HepG2 (cell line): ENCODE measurements at regions not wholly inside any gene's neighbourhood (a gene's known extent, or its start where the extent isn't known, plus 50 kb on each side); places are given as distances from the start of the nearest gene placed in this dataset.
A peak's percentile ranks its signal among the peaks of the same experiment; 100 is the strongest.
"Not testable (repeated sequence)": the region's sequence is repeated elsewhere in the genome, so short reads cannot be mapped to it uniquely, and the experiment has no call there.

Source experiments
- ATAC-seq: fragments of 200-7000 bp; cut with Tn5 transposase; 3 replicates; pipeline ENCODE4 v1.9.1; 2020; ENCODE audit warnings: mild to moderate bottlenecking, moderate library complexity
- BruUV-seq: library from RNA; stranded (reverse); fragments of 400-500 nt; replicated peaks from 2 replicates; lab custom pipeline; 2021; lab: Mats Ljungman, UMichigan
- CTCF ChIA-PET: fragments of 300-600 bp; formaldehyde crosslinking; extraction: SDS; loops from one replicate; lab custom pipeline; 2021; ENCODE audit warnings: low total read pairs, inconsistent platforms, low intra/inter-chr PET ratio; lab: Yijun Ruan, JAX
- POLR2A ChIA-PET: fragments of 350-600 bp; sonication (Branson Sonifier 250); formaldehyde crosslinking; loops from one replicate; lab custom pipeline; 2020; ENCODE audit warnings: antibody characterized with exemption, inconsistent platforms; lab: Yijun Ruan, JAX
- DNase-seq: peaks from one replicate; pipeline ENCODE4 v3.0.0-alpha.2; 2015; ENCODE audit warnings: low spot score
- FAIRE-seq: peaks from 3 replicates; lab custom pipeline; 2011; peaks lifted over from hg19 to GRCh38; lab: Jason Lieb, UNC
- H2AFZ ChIP-seq: one replicate; pipeline ENCODE4 v1.6.1; 2011; ENCODE audit warnings: low read length, inconsistent platforms
- H3K27ac ChIP-seq: fragments of 300-600 bp; 3 replicates; pipeline ENCODE4 v1.8.0; 2011; ENCODE audit warnings: mixed run types, mild to moderate bottlenecking, mixed read lengths, low read length, inconsistent platforms; ENCODE audit not compliant: insufficient read depth; ENCODE audit errors: extremely low read length
- H3K27me3 ChIP-seq, 2 experiments: fragments of 200-600 bp in 1 of 2; 2 replicates in 1 of 2; 3 replicates in 1 of 2; pipeline versions ENCODE4 v1.6.0 to v1.8.0; 2011; ENCODE audit warnings: low read length in 2 of 2, mild to moderate bottlenecking in 2 of 2, moderate library complexity in 2 of 2, inconsistent platforms in 1 of 2; ENCODE audit not compliant: insufficient read depth in 2 of 2, control insufficient read depth in 1 of 2
- H3K36me3 ChIP-seq, 2 experiments: fragments of 200-600 bp in 1 of 2; replicated peaks in 1 of 2; 2 replicates in 1 of 2; 3 replicates in 1 of 2; pipeline versions ENCODE4 v1.5.1 to v1.8.0; 2011; ENCODE audit warnings: low read length in 2 of 2, inconsistent platforms in 1 of 2; ENCODE audit not compliant: insufficient read depth in 2 of 2, control insufficient read depth in 1 of 2
- H3K4me1 ChIP-seq: 2 replicates; pipeline ENCODE4 v1.5.1; 2012; ENCODE audit warnings: low read length, inconsistent platforms; ENCODE audit not compliant: insufficient read depth
- H3K4me2 ChIP-seq: 2 replicates; pipeline ENCODE4 v1.6.0; 2011; ENCODE audit warnings: low read depth, low read length, inconsistent platforms
- H3K4me3 ChIP-seq, 3 experiments: fragments of 200-600 bp in 1 of 3; sonication (generic), shearing (Covaris generic) in 1 of 3; replicated peaks in 1 of 3; 2 replicates each; pipeline ENCODE4 v1.5.1; 2011 to 2016; ENCODE audit warnings: low read length in 3 of 3, inconsistent platforms in 2 of 3, low read depth in 2 of 3, mild to moderate bottlenecking in 2 of 3, control low read depth in 1 of 3, mixed read lengths in 1 of 3; ENCODE audit not compliant: insufficient read depth in 1 of 3
- H3K79me2 ChIP-seq: one replicate; pipeline ENCODE4 v1.6.1; 2011; ENCODE audit warnings: low read length, inconsistent platforms; ENCODE audit not compliant: insufficient read depth
- H3K9ac ChIP-seq: 2 replicates; pipeline ENCODE4 v1.6.0; 2011; ENCODE audit warnings: mild to moderate bottlenecking, low read depth, low read length, inconsistent platforms; ENCODE audit not compliant: insufficient read depth
- H3K9me3 ChIP-seq: 2 replicates; pipeline ENCODE4 v1.5.1; 2012; ENCODE audit warnings: mild to moderate bottlenecking, low read length
- H4K20me1 ChIP-seq: 2 replicates; pipeline ENCODE4 v1.6.0; 2011; ENCODE audit warnings: inconsistent platforms, mild to moderate bottlenecking, low read length, moderate library complexity; ENCODE audit not compliant: insufficient read depth
- CEBPB ChIP-seq: IDR thresholded peaks from 2 replicates; pipeline ENCODE4 v1.6.1; 2011; ENCODE audit warnings: low read depth, low read length, improper control_type of control experiment, borderline replicate concordance
- WGBS: methylation state at CpG from one replicate; pipeline ENCODE4 v1.1.6; 2017; ENCODE audit warnings: low lambda C conversion rate; 5-methylcytosine and 5-hydroxymethylcytosine counted together
- in situ Hi-C: cut with HindIII; loops from 2 replicates; pipeline ENCODE4 v1.10.0; 2017; ENCODE audit warnings: low pct_unique_long_range_greater_than_20kb; ENCODE audit not compliant: extremely low pct_ligation_motif_present
- intact Hi-C: fragments of 100-400 bp; cut with micrococcal nuclease; formaldehyde crosslinking; loops from one replicate; pipeline ENCODE4 v1.10.0; 2022; ENCODE audit not compliant: unreplicated experiment

GRCh38 chr1:145541685-145542084, 66.1 kb upstream of the GPR89A start:
- H3K4me2 ChIP-seq, H3K79me2 ChIP-seq, CTCF ChIA-PET, in situ Hi-C loops, H3K9me3 ChIP-seq, ATAC-seq, H3K4me1 ChIP-seq, H3K4me3 ChIP-seq, H3K36me3 ChIP-seq, H3K27ac ChIP-seq, FAIRE-seq, intact Hi-C loops, DNase-seq, BruUV-seq, H2AFZ ChIP-seq, H4K20me1 ChIP-seq, H3K9ac ChIP-seq, H3K27me3 ChIP-seq, POLR2A ChIA-PET: not testable (repeated sequence)
- WGBS, result 32% methylated on average over 3 of the region's 6 CpGs

GRCh38 chr1:145541246-145541645, 66.5 kb upstream of the GPR89A start:
- CTCF ChIA-PET, POLR2A ChIA-PET, H3K4me1 ChIP-seq, H3K4me3 ChIP-seq, H3K36me3 ChIP-seq, H3K79me2 ChIP-seq, H3K9me3 ChIP-seq, ATAC-seq, H3K27me3 ChIP-seq, FAIRE-seq, intact Hi-C loops, H3K9ac ChIP-seq, BruUV-seq, H3K4me2 ChIP-seq, in situ Hi-C loops, H3K27ac ChIP-seq, DNase-seq, H4K20me1 ChIP-seq, H2AFZ ChIP-seq: not testable (repeated sequence)
- 40% methylated on average over 9 of the region's 9 CpGs for WGBS

DNA sequence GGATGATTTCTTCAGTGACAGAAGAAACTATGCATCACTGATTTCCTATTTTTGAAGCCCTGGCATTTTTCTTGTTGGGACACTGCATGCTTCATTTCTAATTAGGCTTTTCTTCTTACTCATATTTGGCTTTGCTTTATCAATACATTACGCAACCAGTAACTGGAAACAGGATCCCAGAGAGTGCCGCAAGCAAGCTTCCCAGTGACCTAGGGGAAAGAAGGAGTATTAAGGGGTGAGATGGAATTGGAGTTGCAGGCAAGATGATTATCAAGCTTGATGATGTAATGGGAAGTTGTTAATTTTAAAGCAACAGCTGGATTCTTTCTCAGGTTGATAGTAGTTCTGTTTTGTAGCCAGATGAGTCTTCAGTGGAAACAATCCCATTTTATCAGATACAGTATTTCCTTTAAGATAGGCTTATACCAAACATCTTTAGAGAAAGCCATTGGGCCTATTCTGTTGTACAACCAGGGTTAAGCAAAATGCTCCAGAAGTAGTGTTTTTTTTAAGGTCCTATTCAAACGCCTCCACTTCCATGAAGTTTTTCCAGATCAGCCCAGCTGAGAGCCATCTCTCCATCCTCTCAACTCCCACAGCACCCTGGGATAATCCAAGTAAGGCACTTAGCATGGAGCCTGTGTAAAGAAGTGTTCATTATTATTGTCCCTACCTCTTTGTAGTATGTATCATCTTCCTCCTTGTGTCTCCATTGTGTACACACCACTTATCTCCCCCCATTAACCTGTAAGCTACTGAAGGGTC, 69.5 kb upstream of the GPR89A start:
- DNase-seq, H3K9me3 ChIP-seq, H3K4me3 ChIP-seq, intact Hi-C loops, FAIRE-seq, H3K4me2 ChIP-seq, H3K27me3 ChIP-seq, ATAC-seq, CTCF ChIA-PET, H3K36me3 ChIP-seq, H3K79me2 ChIP-seq, H4K20me1 ChIP-seq, POLR2A ChIA-PET, BruUV-seq, H3K4me1 ChIP-seq, H3K27ac ChIP-seq, in situ Hi-C loops, H3K9ac ChIP-seq, H2AFZ ChIP-seq: not testable (repeated sequence)
- WGBS, result 19% methylated on average over 3 of the region's 3 CpGs
- TF ChIP-seq CEBPB, result peak; percentile 23; the same call in 1 of the 2 replicates

DNA sequence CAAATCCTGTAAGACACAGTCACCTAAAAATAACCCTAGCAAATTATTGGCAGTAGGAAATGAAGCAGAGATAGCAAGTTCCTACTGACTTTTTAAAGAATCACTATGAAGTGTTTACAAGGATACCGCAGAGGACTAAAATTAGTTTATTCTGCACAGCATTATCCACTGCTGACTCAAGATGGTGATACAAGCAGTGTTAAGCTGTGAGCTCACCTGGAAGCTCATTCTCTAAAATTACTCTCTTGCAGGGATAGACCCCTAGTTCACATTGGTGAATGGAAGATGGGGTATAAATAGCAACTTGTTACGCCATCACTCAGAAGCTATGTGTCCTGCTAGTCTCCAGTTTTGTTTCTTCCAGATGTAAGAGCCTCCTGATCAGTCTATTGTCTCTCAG, 70.8 kb upstream of the GPR89A start:
- 35% methylated on average over 2 of the region's 2 CpGs for WGBS
- H3K36me3 ChIP-seq, POLR2A ChIA-PET, H4K20me1 ChIP-seq, DNase-seq, H3K4me3 ChIP-seq, H3K4me2 ChIP-seq, H3K27me3 ChIP-seq, H3K4me1 ChIP-seq, intact Hi-C loops, ATAC-seq, in situ Hi-C loops, FAIRE-seq, CTCF ChIA-PET, H3K27ac ChIP-seq, H2AFZ ChIP-seq, BruUV-seq, H3K79me2 ChIP-seq, H3K9me3 ChIP-seq, H3K9ac ChIP-seq: not testable (repeated sequence)
